ENCODE measurements at regions not wholly inside any gene's neighbourhood (a gene's known extent, or its start where the extent isn't known, plus 50 kb on each side); places are given as distances from the start of the nearest gene placed in this dataset.

GRCh38 chr1:104878203-104878909, 1128.7 kb downstream of the AMY1C start:
- H2AK5ac ChIP-seq (ENCODE audit: low read length), result no peak overlapping the region
- H2BK12ac ChIP-seq (ENCODE audit: low read length), result no peak overlapping the region
- no peak overlapping the region for H3K14ac ChIP-seq (ENCODE audit: low read length)
- no peak overlapping the region for H3K4ac ChIP-seq (ENCODE audit: low read depth, low read length)
- H3K23ac ChIP-seq (ENCODE audit: low read length), result no peak overlapping the region
- no peak overlapping the region for H3K4me3 ChIP-seq (ENCODE audit: low read depth, low read length)
- H2AFZ ChIP-seq (ENCODE audit: insufficient read depth, low read length, poor library complexity), result no peak overlapping the region
- H3K27me3 ChIP-seq (ENCODE audit: insufficient read depth, low read length), result no peaks in the 10 kb centered on the region
- H3K79me2 ChIP-seq (ENCODE audit: control insufficient read depth, insufficient read depth, low read length, poor library complexity), result no peaks in the 10 kb centered on the region
- no peak overlapping the region for H4K8ac ChIP-seq (ENCODE audit: low read depth, low read length)
- H2BK120ac ChIP-seq (ENCODE audit: insufficient read depth, low read length, poor library complexity), result no peak overlapping the region
- no peak overlapping the region for H3K4me2 ChIP-seq (ENCODE audit: low read length)
- WGBS (ENCODE audit: extremely low coverage, insufficient coverage, insufficient read length), result no CpG with 5 or more reads among the region's 5 CpGs
- H3K79me1 ChIP-seq (ENCODE audit: low read length), result no peaks in the 10 kb centered on the region
- H3K27ac ChIP-seq (ENCODE audit: low read depth, low read length), result no peak overlapping the region
- no peaks in the 10 kb centered on the region for H3K9me3 ChIP-seq (ENCODE audit: insufficient read depth, low read depth, low read length)
- no peak overlapping the region for H4K91ac ChIP-seq (ENCODE audit: low read depth, low read length)
- DNase-seq, result no peak
- H3K36me3 ChIP-seq (ENCODE audit: control insufficient read depth in 1 of 2, insufficient read depth in 2 of 2, low read length in 2 of 2), result no peaks in the 10 kb centered on the region
- H3K18ac ChIP-seq (ENCODE audit: low read length), result no peak overlapping the region
- no peak overlapping the region for H2BK5ac ChIP-seq (ENCODE audit: low read depth, low read length, poor library complexity)
- no peak overlapping the region for H3K9ac ChIP-seq (ENCODE audit: low read length)
- H3K4me1 ChIP-seq (ENCODE audit: control insufficient read depth in 1 of 2, insufficient read depth in 2 of 2, low read length in 2 of 2), result no peaks in the 10 kb centered on the region
- no peak overlapping the region for H4K12ac ChIP-seq (ENCODE audit: low read depth, low read length)

DNA sequence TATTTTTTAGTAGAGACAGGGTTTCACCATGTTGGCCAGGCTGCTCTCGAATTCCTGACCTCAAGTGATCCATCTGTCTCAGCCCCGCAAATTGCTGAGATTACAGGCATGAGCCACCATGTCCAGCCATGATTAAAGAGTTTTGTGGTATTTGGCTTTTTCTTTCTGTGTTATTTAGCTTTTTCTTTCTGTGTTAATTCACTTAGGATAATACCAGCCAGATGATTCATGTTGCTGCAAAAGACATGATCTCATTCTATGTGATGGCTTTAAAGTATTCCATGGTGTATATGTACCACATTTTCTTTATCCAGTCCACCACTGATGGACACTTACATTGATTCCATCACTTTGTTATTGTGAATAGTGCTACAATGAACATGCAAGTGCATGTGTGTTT, 1135.2 kb downstream of the AMY1C start:
- Histone ChIP-seq H3K27ac (ENCODE audit: low read depth, low read length) (no peak overlapping the region), H2AFZ (ENCODE audit: insufficient read depth, low read length, poor library complexity) (no peak overlapping the region), H3K36me3 (ENCODE audit: control insufficient read depth in 1 of 2, insufficient read depth in 2 of 2, low read length in 2 of 2) (no peaks in the 10 kb centered on the region), H3K18ac (ENCODE audit: low read length) (no peak overlapping the region), H3K79me2 (ENCODE audit: control insufficient read depth, insufficient read depth, low read length, poor library complexity) (no peaks in the 10 kb centered on the region), H3K4me1 (ENCODE audit: control insufficient read depth in 1 of 2, insufficient read depth in 2 of 2, low read length in 2 of 2) (no peaks in the 10 kb centered on the region), H4K8ac (ENCODE audit: low read depth, low read length) (no peak overlapping the region), H2BK12ac (ENCODE audit: low read length) (no peak overlapping the region), H2BK5ac (ENCODE audit: low read depth, low read length, poor library complexity) (no peak overlapping the region), H2AK5ac (ENCODE audit: low read length) (no peak overlapping the region), H3K79me1 (ENCODE audit: low read length) (no peaks in the 10 kb centered on the region), H3K23ac (ENCODE audit: low read length) (no peak overlapping the region), H3K4me3 (ENCODE audit: low read depth, low read length) (no peak overlapping the region), H3K4me2 (ENCODE audit: low read length) (no peak overlapping the region), H2BK120ac (ENCODE audit: insufficient read depth, low read length, poor library complexity) (no peak overlapping the region), H3K4ac (ENCODE audit: low read depth, low read length) (no peak overlapping the region), H4K91ac (ENCODE audit: low read depth, low read length) (no peak overlapping the region), H3K27me3 (ENCODE audit: insufficient read depth, low read length) (no peaks in the 10 kb centered on the region), H3K9ac (ENCODE audit: low read length) (no peak overlapping the region), H3K9me3 (ENCODE audit: insufficient read depth, low read depth, low read length) (no peaks in the 10 kb centered on the region), H3K14ac (ENCODE audit: low read length) (no peak overlapping the region), H4K12ac (ENCODE audit: low read depth, low read length) (no peak overlapping the region)
- no CpG with 5 or more reads among the region's 2 CpGs for whole genome bisulfite sequencing (ENCODE audit: extremely low coverage, insufficient coverage, insufficient read length)
- DNase-seq, result no peak

GRCh38 chr1:104905322-104905721, 1155.6 kb downstream of the AMY1C start:
- H3K9ac ChIP-seq (ENCODE audit: low read length), result no peak overlapping the region
- peaks cover 5% of the 10 kb centered on the region for H3K9me3 ChIP-seq (ENCODE audit: insufficient read depth, low read depth, low read length)
- no CpG with 5 or more reads among the region's 3 CpGs for WGBS (ENCODE audit: extremely low coverage, insufficient coverage, insufficient read length)
- no peaks in the 10 kb centered on the region for H3K36me3 ChIP-seq (ENCODE audit: control insufficient read depth in 1 of 2, insufficient read depth in 2 of 2, low read length in 2 of 2)
- no peaks in the 10 kb centered on the region for H3K27me3 ChIP-seq (ENCODE audit: insufficient read depth, low read length)
- DNase-seq, result no peak
- H2BK12ac ChIP-seq (ENCODE audit: low read length), result no peak overlapping the region
- H2BK5ac ChIP-seq (ENCODE audit: low read depth, low read length, poor library complexity), result no peak overlapping the region
- H4K91ac ChIP-seq (ENCODE audit: low read depth, low read length), result no peak overlapping the region
- no peak overlapping the region for H4K8ac ChIP-seq (ENCODE audit: low read depth, low read length)
- H3K4me2 ChIP-seq (ENCODE audit: low read length), result no peak overlapping the region
- H3K79me1 ChIP-seq (ENCODE audit: low read length), result no peaks in the 10 kb centered on the region
- H3K4ac ChIP-seq (ENCODE audit: low read depth, low read length), result no peak overlapping the region
- H3K4me3 ChIP-seq (ENCODE audit: low read depth, low read length), result no peak overlapping the region
- no peaks in the 10 kb centered on the region for H3K4me1 ChIP-seq (ENCODE audit: control insufficient read depth in 1 of 2, insufficient read depth in 2 of 2, low read length in 2 of 2)
- no peak overlapping the region for H2AFZ ChIP-seq (ENCODE audit: insufficient read depth, low read length, poor library complexity)
- no peak overlapping the region for H4K12ac ChIP-seq (ENCODE audit: low read depth, low read length)
- H3K18ac ChIP-seq (ENCODE audit: low read length), result no peak overlapping the region
- H3K14ac ChIP-seq (ENCODE audit: low read length), result no peak overlapping the region
- H3K79me2 ChIP-seq (ENCODE audit: control insufficient read depth, insufficient read depth, low read length, poor library complexity), result no peaks in the 10 kb centered on the region
- H2BK120ac ChIP-seq (ENCODE audit: insufficient read depth, low read length, poor library complexity), result no peak overlapping the region
- no peak overlapping the region for H3K27ac ChIP-seq (ENCODE audit: low read depth, low read length)
- no peak overlapping the region for H3K23ac ChIP-seq (ENCODE audit: low read length)
- no peak overlapping the region for H2AK5ac ChIP-seq (ENCODE audit: low read length)

- no peak overlapping the region for H4K12ac ChIP-seq (ENCODE audit: low read depth, low read length)
- H3K36me3 ChIP-seq (ENCODE audit: control insufficient read depth in 1 of 2, insufficient read depth in 2 of 2, low read length in 2 of 2), result no peaks in the 10 kb centered on the region
These were observed 1156.4 kb downstream of the AMY1C start for GRCh38 chr1:104906141-104906540.

More at GRCh38 chr1:104906141-104906540, 1156.4 kb downstream of the AMY1C start:
- no peak overlapping the region for H2AFZ ChIP-seq (ENCODE audit: insufficient read depth, low read length, poor library complexity)
- H2BK12ac ChIP-seq (ENCODE audit: low read length), result no peak overlapping the region
- no peak overlapping the region for H3K4ac ChIP-seq (ENCODE audit: low read depth, low read length)
- H3K79me2 ChIP-seq (ENCODE audit: control insufficient read depth, insufficient read depth, low read length, poor library complexity), result no peaks in the 10 kb centered on the region
- H4K91ac ChIP-seq (ENCODE audit: low read depth, low read length), result no peak overlapping the region
- WGBS (ENCODE audit: extremely low coverage, insufficient coverage, insufficient read length), result no CpG with 5 or more reads among the region's 2 CpGs
- H4K8ac ChIP-seq (ENCODE audit: low read depth, low read length), result no peak overlapping the region
- DNase-seq, result no peak
- H3K79me1 ChIP-seq (ENCODE audit: low read length), result no peaks in the 10 kb centered on the region
- no peak overlapping the region for H2AK5ac ChIP-seq (ENCODE audit: low read length)
- no peak overlapping the region for H2BK5ac ChIP-seq (ENCODE audit: low read depth, low read length, poor library complexity)
- H3K9ac ChIP-seq (ENCODE audit: low read length), result no peak overlapping the region
- H2BK120ac ChIP-seq (ENCODE audit: insufficient read depth, low read length, poor library complexity), result no peak overlapping the region
- H3K18ac ChIP-seq (ENCODE audit: low read length), result no peak overlapping the region
- H3K4me2 ChIP-seq (ENCODE audit: low read length), result no peak overlapping the region
- peaks cover 5% of the 10 kb centered on the region for H3K9me3 ChIP-seq (ENCODE audit: insufficient read depth, low read depth, low read length)
- H3K14ac ChIP-seq (ENCODE audit: low read length), result no peak overlapping the region
- H3K27ac ChIP-seq (ENCODE audit: low read depth, low read length), result no peak overlapping the region
- H3K4me1 ChIP-seq (ENCODE audit: control insufficient read depth in 1 of 2, insufficient read depth in 2 of 2, low read length in 2 of 2), result no peaks in the 10 kb centered on the region
- H3K4me3 ChIP-seq (ENCODE audit: low read depth, low read length), result no peak overlapping the region
- H3K23ac ChIP-seq (ENCODE audit: low read length), result no peak overlapping the region
- H3K27me3 ChIP-seq (ENCODE audit: insufficient read depth, low read length), result no peaks in the 10 kb centered on the region

Data from trophoblast cell (in vitro differentiated cells and primary cell).